ENCODE measurements at regions not wholly inside any gene's neighbourhood (a gene's known extent, or its start where the extent isn't known, plus 50 kb on each side); places are given as distances from the start of the nearest gene placed in this dataset.
A peak's percentile ranks its signal among the peaks of the same experiment; 100 is the strongest.

GRCh38 chrX:129007631-129008030 is 515.7 kb downstream of the SMARCA1 start:
- H3K36me3 ChIP-seq, result no peaks in the 10 kb centered on the region
- H3K9ac ChIP-seq, result no peak overlapping the region
- H3K9me3 ChIP-seq (ENCODE audit: low read depth), result no peaks in the 10 kb centered on the region
- H3K36me3 Mint-ChIP-seq, result no peaks in the 10 kb centered on the region
- H3K27ac ChIP-seq, result no peak overlapping the region
- no peak overlapping the region for H3K4me2 ChIP-seq
- H3K27ac Mint-ChIP-seq, result no peak overlapping the region
- no peak overlapping the region for H3K4me3 ChIP-seq
- peaks cover 14% of the 10 kb centered on the region for H3K4me1 ChIP-seq
- H2AFZ ChIP-seq (replicated peaks), result no peak overlapping the region
- no peaks in the 10 kb centered on the region for H4K20me1 ChIP-seq (ENCODE audit: low read depth)
- no peaks in the 10 kb centered on the region for H3F3A ChIP-seq (ENCODE audit: low read depth)
- H3K9me3 Mint-ChIP-seq, result no peaks in the 10 kb centered on the region
- H3K4me3 Mint-ChIP-seq, result no peak overlapping the region
- no peaks in the 10 kb centered on the region for H3K27me3 ChIP-seq
- H3K79me2 ChIP-seq (ENCODE audit: low read depth), result no peaks in the 10 kb centered on the region
- TF ChIP-seq CTCF (IDR thresholded peaks at IDR 0.05) (no peak), EZH2 (IDR thresholded peaks at IDR 0.05) (no peak), EZH2phosphoT487 (IDR thresholded peaks at IDR 0.05) (no peak)
- DNase-seq (ENCODE audit: low spot score), result no peak
- H3K27me3 Mint-ChIP-seq (ENCODE audit: insufficient read depth, low read depth), result peaks cover 2% of the 10 kb centered on the region
- H3K4me1 Mint-ChIP-seq, result peaks cover 25% of the 10 kb centered on the region

- Histone ChIP-seq H3K9ac (no peak overlapping the region), H2AFZ (replicated peaks) (no peak overlapping the region), H3K4me3 (no peak overlapping the region), H3K4me2 (no peak overlapping the region), H3F3A (ENCODE audit: low read depth) (no peaks in the 10 kb centered on the region), H4K20me1 (ENCODE audit: low read depth) (no peaks in the 10 kb centered on the region), H3K36me3 (no peaks in the 10 kb centered on the region), H3K27ac (no peak overlapping the region), H3K79me2 (ENCODE audit: low read depth) (no peaks in the 10 kb centered on the region), H3K9me3 (ENCODE audit: low read depth) (no peaks in the 10 kb centered on the region), H3K4me1 (peaks cover 14% of the 10 kb centered on the region), H3K27me3 (no peaks in the 10 kb centered on the region)
- Mint-ChIP-seq H3K4me3 (no peak overlapping the region), H3K9me3 (peaks cover 3% of the 10 kb centered on the region), H3K27ac (peak overlapping the region; percentile 50), H3K27me3 (ENCODE audit: insufficient read depth, low read depth) (peaks cover 2% of the 10 kb centered on the region), H3K4me1 (peaks cover 25% of the 10 kb centered on the region), H3K36me3 (no peaks in the 10 kb centered on the region)
- no peak for TF ChIP-seq CTCF (IDR thresholded peaks at IDR 0.05)
- TF ChIP-seq EZH2phosphoT487 (IDR thresholded peaks at IDR 0.05), result no peak
- TF ChIP-seq EZH2 (IDR thresholded peaks at IDR 0.05), result no peak
- no peak for DNase-seq (ENCODE audit: low spot score)
Measured at GRCh38 chrX:129006491-129006890, 516.8 kb downstream of the SMARCA1 start.

- H3K4me3 ChIP-seq, result no peak overlapping the region
- H3K27me3 ChIP-seq, result no peaks in the 10 kb centered on the region
- H3K9ac ChIP-seq, result no peak overlapping the region
- Mint-ChIP-seq H3K9me3 (peaks cover 7% of the 10 kb centered on the region), H3K27me3 (ENCODE audit: insufficient read depth, low read depth) (peaks cover 2% of the 10 kb centered on the region), H3K4me1 (peaks cover 5% of the 10 kb centered on the region), H3K36me3 (no peaks in the 10 kb centered on the region), H3K4me3 (no peak overlapping the region), H3K27ac (no peak overlapping the region)
- no peak for DNase-seq (ENCODE audit: low spot score)
- H3K36me3 ChIP-seq, result no peaks in the 10 kb centered on the region
- no peak overlapping the region for H3K4me2 ChIP-seq
- peaks cover 5% of the 10 kb centered on the region for H3K9me3 ChIP-seq (ENCODE audit: low read depth)
- no peak overlapping the region for H3K27ac ChIP-seq
- H3K79me2 ChIP-seq (ENCODE audit: low read depth), result no peaks in the 10 kb centered on the region
- H2AFZ ChIP-seq (replicated peaks), result no peak overlapping the region
- H3K4me1 ChIP-seq, result no peaks in the 10 kb centered on the region
- TF ChIP-seq EZH2phosphoT487 (IDR thresholded peaks at IDR 0.05) (no peak), CTCF (IDR thresholded peaks at IDR 0.05) (no peak), EZH2 (IDR thresholded peaks at IDR 0.05) (no peak)
- H3F3A ChIP-seq (ENCODE audit: low read depth), result no peaks in the 10 kb centered on the region
- H4K20me1 ChIP-seq (ENCODE audit: low read depth), result no peaks in the 10 kb centered on the region
Measured at GRCh38 chrX:129000797-129001196, 522.5 kb downstream of the SMARCA1 start.
